SHP77 (cell line): ENCODE measurements at regions not wholly inside any gene's neighbourhood (a gene's known extent, or its start where the extent isn't known, plus 50 kb on each side); places are given as distances from the start of the nearest gene placed in this dataset.
"Not testable (repeated sequence)": the region's sequence is repeated elsewhere in the genome, so short reads cannot be mapped to it uniquely, and the experiment has no call there.

Experiments used
- DNase-seq, 2 experiments: peaks; one replicate each; lab custom pipeline; 2025; lab: John Stamatoyannopoulos, UW

DNA sequence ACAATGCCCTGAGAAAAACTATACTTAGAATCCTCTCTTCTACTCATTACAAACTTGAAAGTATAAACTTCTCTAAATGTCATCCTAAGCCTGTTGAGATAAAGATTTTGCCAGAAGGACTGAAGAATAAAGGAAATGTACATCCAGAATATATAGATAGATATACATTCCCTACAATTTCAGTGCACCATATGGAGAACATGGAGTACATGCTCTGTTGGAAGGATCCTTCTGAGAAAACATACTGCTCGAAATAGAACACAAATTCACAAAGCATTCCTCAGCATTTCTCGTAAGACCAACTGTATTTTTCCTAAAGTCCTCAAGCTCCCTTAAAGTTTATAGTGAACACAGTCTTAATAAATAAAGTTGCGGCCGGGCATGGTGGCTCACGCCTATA is 69.7 kb upstream of the RASA1 start:
- no peak for DNase-seq

DNA sequence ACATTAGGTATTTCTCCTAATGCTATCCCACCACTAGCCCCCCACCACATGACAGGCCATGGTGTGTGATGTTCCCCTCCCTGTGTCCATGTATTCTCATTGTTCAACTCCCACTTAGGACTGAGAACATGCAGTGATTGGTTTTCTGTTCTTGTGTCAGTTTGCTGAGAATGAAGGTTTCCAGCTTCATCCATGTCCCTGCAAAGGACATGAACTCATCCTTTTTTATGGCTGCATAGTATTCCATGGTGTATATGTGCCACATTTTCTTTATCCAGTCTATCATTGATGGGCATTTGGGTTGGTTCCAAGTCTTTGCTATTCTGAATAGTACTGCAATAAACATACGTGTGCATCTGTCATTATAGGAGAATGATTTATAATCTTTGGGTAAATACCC is 68.4 kb upstream of the RASA1 start:
- not testable (repeated sequence) for DNase-seq

DNA sequence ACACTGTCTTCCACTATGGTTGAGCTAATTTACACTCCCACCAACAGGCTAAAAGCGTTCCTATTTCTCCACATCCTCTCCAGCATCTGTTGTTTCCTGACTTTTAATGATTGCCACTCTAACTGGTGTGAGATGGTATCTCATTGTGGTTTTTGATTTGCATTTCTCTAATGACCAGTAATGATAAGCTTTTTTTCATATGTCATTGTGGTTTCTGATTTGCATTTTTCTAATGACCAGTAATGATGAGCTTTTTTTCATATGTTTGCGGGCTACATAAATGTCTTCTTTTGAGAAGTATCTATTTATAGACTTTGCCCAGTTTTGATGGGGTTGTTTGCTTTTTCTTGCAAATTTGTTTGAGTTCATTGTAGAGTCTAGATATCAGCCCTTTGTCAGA is 68.0 kb upstream of the RASA1 start:
- not testable (repeated sequence) for DNase-seq

DNA sequence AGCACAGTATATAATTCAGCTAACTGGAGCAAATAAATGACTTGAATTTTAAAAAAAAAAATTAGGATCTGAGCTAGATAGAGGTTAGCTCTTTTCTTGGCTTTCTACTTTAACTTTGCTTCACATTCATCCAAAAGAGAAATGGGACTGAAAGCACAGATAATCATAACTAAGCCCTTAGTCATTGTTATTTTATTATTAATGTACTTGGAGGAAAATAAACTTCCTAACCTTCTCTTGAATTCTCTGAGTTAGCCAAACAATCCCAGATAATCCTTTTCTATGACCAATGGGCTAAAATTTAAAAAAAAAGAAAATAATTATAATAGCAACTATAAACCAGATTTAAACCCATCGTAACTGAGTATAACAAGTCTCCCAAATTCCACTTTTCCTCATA is 57.6 kb upstream of the RASA1 start:
- no peak for DNase-seq

DNA sequence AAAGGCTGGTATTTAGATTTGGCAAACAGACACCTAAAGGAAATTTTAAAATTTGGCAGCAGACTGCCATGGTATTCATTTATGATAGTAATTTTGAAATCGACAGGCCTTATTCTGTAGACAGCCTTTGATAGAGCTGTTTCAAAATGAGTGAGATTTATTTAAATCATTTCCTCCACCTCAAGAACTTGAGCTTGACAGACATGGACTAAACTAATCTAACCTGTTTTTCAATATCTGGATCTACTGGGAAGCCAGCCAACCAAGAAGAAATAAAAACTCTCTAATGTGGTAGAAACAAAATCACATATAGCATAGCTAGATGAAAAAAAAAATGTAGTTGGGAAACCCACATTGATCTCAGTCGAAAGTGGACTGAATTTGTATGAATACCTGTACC is 56.9 kb upstream of the RASA1 start:
- no peak for DNase-seq

DNA sequence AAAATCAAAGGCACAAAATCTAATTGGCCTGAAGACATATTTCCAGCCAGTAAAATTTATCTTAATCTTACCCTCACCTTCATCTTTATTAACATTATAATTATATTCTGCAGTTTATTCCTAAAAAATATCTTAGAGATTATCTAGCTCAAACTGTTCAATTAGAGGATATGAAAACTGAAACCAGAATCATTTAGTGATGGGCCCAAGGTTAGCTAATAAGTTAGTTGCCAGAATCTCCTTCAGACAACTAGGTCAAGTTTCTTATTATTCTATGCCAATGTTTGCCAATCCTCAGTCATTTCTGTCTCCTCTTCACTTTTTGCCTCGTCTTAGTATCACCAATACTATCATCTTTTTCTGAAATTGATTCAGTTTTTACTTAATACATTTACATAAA is 56.0 kb upstream of the RASA1 start:
- no peak for DNase-seq

DNA sequence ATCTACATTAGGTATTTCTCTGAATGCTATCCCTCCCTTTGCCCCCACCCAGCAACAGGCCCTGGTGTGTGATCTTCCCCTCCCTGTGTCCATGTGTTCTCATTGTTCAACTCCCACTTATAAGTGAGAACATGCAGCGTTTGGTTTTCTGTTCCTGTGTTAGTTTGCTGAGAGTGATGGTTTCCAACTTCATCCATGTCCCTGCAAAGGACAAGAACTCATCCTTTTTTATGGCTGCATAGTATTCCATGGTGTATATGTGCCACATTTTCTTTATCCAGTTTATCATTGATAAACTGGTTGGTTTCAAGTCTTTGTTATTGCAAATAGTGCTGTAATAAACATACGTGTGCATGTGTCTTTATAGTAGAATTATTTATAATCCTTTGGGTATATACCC is 55.5 kb upstream of the RASA1 start:
- not testable (repeated sequence) for DNase-seq

DNA sequence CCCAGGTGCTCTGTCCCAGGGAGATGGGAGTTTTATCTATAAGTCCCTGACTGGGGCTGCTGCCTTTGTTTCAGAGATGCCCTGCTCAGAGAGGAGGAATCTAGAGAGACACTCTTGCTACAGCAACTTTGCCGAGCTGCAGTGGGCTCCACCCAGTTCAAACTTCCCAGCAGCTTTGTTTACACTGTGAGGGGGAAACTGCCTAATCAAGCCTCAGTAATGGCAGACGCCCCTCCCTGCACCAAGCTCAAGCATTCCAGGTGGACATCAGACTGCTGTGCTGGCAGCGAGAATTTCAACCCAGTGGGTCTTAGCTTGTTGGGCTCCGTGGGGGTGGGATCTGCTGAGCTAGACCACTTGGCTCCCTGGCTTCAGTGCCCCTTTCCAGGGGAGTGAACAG is 50.2 kb upstream of the RASA1 start:
- DNase-seq, result not testable (repeated sequence)
